ENCODE measurements at regions not wholly inside any gene's neighbourhood (a gene's known extent, or its start where the extent isn't known, plus 50 kb on each side); places are given as distances from the start of the nearest gene placed in this dataset.

DNA sequence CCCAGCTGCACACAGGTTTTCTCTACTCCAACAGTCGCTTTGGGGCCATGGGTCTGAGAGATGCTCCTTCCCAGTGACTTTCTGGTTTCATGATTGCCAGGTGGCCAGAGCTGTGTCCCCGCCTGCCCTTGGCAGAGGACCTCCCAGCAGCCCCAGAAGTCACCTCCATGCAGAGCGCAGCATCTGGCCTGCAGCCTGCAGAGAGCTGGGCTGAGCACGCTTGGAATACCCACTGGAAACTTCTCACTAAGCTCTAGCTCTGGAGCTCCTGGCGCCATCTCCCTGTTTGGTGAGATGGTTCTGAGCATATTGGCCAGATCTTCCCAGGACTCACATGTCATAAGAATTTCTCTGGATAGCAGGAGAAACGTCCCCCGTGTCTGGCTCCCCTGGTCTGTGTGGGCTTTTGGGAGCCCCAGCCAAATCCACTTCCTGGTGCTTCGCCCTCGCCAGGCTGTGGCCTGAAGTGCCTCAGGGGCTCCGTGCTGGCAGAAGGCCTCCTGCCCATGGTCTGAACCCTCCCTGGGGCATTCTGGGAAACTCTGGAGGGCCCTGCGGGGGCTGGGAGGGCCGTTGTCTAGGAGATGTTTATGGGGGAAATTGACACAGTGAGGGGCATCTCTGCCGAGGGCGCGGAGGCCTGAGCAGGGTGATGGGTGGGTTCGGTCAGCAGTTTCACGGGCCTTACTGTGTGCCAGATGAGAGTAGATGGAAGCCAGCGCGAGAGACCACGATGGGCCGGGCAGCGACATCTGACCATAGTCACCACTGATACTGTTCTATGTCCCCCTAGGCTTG is 73.2 kb upstream of the CIBAR2 start:
- TF ChIP-seq POLR2A (IDR thresholded peaks at IDR 0.05), result no peak
- TF ChIP-seq, protein P1, sequence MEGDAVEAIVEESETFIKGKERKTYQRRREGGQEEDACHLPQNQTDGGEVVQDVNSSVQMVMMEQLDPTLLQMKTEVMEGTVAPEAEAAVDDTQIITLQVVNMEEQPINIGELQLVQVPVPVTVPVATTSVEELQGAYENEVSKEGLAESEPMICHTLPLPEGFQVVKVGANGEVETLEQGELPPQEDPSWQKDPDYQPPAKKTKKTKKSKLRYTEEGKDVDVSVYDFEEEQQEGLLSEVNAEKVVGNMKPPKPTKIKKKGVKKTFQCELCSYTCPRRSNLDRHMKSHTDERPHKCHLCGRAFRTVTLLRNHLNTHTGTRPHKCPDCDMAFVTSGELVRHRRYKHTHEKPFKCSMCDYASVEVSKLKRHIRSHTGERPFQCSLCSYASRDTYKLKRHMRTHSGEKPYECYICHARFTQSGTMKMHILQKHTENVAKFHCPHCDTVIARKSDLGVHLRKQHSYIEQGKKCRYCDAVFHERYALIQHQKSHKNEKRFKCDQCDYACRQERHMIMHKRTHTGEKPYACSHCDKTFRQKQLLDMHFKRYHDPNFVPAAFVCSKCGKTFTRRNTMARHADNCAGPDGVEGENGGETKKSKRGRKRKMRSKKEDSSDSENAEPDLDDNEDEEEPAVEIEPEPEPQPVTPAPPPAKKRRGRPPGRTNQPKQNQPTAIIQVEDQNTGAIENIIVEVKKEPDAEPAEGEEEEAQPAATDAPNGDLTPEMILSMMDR (IDR thresholded peaks at IDR 0.05), result no peak

All from heart left ventricle (tissue), 13 donors.